Gastrocnemius medialis (tissue), 4 donors: ENCODE measurements at regions not wholly inside any gene's neighbourhood (a gene's known extent, or its start where the extent isn't known, plus 50 kb on each side); places are given as distances from the start of the nearest gene placed in this dataset.

ENCODE experiments used
- CTCF ChIP-seq, 5 experiments: fragments of 450-650 bp in 3 of 5; fragments of 200-600 bp in 2 of 5; sonication (generic) in 2 of 5; IDR thresholded peaks in 4 of 5; conservative IDR thresholded peaks in 1 of 5; 1 replicate in 4 of 5; 2 replicates in 1 of 5; pipeline ENCODE4 v1.5.1; 2016 to 2019; ENCODE audit warnings: antibody characterized with exemption in 5 of 5, mild to moderate bottlenecking in 3 of 5, moderate library complexity in 3 of 5
- POLR2A ChIP-seq, 2 donors: fragments of 450-650 bp; IDR thresholded peaks; one replicate each; pipeline ENCODE4 v1.6.1; 2017; ENCODE audit warnings: antibody characterized with exemption in 2 of 2, mild to moderate bottlenecking in 2 of 2, moderate library complexity in 2 of 2

- no peak for TF ChIP-seq CTCF (IDR thresholded peaks at IDR 0.05 in 4 of 5, conservative IDR thresholded peaks at IDR 0.05 in 1 of 5)
- no peak for TF ChIP-seq POLR2A (IDR thresholded peaks at IDR 0.05)
Measured at GRCh38 chr14:65336191-65336591, 76.3 kb upstream of the FUT8 start.
